GM18870 (cell line): ENCODE measurements at regions not wholly inside any gene's neighbourhood (a gene's known extent, or its start where the extent isn't known, plus 50 kb on each side); places are given as distances from the start of the nearest gene placed in this dataset.

Source experiments
- ATAC-seq: cut with Tn5 transposase; IDR thresholded peaks from one replicate; pipeline ENCODE4 v1.9.1; 2021; ENCODE audit warnings: moderate library complexity; ENCODE audit not compliant: unreplicated experiment

DNA sequence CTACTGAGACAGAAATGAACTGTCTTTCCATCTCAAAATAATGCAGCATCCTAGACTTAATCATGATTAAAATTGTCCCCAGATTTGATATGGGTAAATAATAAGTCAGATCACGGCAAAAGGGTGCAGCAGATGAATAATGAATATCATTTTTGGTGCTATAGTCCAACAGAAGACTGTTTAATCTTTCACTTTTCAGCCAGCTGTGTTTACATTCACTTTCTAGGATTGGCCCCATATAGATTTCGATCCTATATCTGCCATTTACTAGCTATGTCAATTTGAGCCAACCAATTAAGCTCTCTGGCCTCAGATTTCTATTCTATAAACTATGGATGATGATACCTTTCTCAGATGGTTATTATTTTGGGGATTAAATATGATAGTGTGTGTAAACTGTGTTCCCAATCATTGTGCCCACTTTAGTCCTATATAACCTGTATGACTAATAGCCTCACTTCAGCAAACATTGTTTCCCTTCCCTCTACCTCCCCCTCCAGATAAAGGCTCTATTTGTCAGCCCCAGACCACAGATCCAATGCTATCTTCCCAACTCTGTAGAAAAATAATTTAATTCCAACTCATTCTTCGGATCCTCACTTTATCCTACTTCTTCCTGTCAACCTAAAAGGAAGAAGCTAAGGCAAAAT lies 53.6 kb upstream of the NT5E start:
- no peak for ATAC-seq

DNA sequence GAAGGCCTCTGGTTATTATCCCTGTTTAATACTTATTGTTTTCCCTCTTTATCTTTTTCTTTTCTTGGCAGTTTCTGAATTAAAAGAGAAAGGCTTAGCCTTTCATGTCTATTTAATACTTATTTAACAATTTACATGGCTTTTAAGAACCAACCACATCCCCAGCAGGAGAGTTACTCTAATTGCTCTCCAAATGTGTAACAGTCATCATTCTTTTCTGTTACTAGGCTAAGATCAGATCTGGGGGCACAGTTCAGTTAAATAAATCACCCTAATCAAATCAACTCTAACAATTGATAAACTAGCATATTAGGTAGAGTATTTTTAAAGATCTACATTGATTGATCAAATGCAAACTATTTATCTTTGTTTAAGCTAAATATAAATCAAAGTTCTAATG lies 54.1 kb upstream of the NT5E start:
- ATAC-seq, result no peak

DNA sequence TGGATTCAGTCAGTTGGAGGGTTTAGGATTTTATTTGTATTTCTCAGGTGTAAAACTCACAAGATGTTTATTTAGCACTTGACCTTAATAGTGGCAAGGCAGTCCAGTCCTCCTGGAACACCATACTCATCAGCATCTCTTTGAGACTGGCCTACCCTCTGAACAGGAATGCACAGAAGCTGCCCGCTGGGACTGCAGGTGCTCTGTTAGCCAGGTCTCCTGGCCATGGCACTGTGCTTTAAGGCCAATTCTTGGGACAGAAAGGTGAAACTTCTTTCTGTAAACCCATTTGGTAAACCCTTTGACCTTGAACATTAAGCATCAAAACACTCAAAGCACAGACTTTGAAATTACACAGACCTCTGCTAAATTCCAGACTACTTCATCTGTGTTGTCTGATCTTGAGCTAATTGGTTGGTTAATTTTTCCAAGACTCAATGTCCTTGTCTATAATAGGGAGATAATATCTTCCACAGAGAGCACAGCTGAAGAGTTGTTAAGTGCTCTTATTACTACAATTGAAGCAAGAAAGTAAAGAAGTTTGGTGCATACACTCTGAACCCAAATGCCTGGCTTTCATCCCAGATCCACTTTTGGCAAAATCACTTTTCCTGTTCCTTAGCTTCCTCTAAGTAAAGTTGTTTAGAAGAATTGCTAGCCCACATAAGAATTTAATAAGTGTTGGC lies 54.9 kb upstream of the NT5E start:
- ATAC-seq, result no peak

DNA sequence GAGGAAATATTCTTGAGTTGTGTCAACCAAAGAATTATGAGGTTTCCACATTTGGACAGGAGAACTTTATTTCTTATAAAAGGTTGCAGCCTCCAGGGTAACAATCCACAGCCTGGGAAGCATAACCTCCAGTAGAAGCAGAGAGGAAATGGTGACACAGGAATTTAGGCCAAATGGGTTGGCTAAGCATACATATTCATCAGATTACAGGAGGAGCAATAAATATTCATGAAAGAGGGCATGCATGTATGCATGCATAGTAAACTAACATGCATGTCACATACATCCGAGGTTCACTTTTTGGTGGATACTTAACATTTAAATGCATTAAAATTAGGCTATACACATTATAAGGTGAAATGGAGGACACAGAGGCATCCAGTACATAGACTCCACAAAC lies 55.7 kb upstream of the NT5E start:
- ATAC-seq, result no peak

DNA sequence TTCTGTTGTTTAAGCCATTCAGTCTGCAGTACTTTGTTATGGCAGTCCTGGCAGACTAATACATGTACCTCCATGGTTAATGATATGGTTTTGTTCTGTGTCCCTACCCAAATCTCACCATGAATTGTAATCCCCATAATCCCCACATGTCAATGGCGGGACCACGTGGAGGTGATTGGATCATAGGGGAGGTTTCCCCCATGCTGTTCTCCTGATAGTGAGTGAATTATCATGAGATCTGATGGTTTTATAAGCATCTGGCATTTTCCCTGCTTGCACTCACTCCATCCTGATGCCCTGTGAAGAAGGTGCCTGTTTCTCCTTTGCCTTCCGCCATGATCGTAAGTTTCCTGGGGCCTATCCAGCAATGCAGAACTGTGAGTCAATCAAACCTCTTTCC lies 57.5 kb upstream of the NT5E start:
- no peak for ATAC-seq

DNA sequence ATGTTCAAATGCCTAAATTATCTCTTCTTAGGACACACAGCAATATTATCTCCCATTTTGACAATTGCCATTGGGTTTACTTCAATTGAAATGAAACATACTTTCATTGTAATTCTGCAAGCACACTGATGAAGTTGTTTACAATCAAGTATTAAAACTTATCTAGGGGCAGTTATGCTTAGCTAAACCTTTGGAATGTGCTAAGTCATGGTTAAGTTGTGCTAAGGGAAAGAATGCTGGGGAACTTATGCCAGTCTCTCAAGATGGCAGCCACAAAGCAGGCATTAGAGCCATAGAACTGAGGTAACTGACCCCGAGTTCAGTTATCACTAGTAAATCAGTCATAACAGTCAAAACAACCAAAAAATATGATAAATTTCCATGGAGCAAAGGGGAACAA lies 59.1 kb upstream of the NT5E start:
- ATAC-seq, result no peak

DNA sequence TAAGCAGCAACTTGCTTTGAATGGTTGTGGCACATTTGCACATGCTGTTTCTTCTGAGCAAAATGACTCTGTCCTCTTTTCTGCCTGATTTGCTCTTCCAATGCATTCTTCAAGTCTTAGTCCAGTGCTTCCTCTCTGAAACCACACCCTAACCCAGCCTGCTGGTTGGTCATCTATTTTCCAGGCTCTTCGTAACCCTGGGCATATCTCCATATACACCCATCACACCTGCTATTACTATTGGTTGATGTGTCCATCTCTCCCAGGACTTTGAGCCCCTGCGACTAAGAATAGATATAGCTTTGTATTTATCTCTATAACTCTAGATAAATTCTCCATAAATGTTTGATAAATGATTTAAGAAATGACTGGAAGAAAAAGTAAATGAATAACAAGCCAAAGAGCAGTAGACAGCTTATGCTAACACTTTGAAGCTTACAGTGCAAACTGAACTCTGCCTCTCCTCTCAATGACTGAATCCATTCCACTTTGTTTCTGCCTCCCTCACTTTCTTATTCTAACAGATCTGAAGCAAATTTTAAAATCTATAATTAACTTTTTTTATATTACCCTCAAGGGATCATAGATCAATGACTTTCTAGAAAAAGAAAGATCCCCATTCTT lies 59.7 kb upstream of the NT5E start:
- no peak for ATAC-seq

DNA sequence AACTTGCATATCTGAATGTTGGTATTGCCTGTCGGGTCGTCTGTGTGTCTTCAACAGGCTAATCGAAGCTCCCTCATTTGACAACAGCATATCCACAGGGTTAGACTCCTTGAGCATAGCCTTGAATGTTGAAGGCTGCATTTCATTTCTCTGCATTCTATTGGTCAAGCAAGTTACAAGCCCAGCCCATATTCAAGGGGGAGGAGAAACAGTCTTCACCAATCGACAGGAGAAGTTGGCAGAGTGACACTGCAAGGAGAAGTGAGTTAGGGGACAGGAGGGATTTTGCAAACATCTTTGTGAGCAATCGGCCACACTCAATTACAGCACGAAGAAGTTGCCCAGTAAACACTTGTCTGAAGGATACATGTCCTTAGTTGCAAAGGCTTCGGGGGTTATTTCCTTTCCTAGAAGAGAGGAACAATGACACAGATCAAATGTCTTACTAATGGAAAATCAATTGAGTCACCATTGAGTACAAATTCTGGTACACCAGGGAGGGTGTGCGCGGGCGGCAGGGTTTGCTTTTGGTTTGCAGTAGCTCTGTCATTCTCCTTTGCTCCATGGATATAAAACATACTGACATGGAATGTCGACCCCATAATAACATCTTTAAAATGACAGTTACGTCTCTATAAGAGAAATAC lies 60.6 kb upstream of the NT5E start:
- no peak for ATAC-seq

DNA sequence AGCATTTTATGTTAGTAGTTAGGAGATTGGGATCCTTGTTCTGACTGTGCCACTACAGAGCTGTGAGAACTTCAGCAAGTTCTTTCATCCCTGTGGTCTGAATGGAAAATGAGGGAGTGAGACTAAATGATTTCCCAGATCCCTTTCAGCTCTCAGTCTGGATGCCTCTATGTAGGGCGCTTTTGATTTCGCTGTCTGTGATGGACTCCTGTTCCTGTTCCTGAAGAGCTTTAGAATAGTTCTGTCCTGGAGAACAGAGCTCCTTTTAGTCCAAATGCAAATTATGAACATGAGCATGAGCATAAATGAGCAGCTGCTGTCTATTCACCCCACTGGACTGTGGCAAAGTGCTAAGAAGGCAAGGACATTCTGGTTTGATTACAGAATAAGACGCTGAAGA lies 61.4 kb upstream of the NT5E start:
- no peak for ATAC-seq

DNA sequence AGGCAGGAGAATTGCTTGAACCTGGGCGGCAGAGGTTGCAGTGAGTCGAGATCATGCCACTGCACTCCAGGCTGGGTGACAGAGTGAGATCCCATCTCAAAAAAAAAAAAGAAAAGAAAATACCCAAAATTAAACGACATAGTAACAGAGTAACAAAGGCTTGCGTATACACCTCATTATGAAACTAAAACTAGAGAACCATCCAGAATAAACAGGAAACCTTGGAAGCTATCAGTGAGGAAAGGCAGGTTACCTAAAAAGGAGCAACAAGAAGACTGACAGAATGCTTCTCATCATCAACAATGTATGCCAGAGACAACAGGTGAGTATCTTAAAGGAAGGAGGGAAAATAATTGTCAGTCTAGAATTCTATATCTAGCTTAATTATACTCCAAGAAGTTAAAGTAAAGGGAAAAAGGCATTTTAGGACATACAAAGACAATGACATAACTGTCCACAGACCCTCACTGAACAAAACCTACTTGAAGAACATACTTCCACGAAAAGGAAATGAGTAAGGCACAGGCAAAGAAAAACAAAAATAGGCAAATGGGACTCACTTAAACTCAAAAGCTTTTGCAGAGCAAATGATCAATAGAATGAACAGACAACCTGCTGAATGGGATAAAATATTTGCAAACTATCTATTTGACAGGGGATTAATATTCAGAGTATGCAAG lies 64.1 kb upstream of the NT5E start:
- ATAC-seq, result no peak

DNA sequence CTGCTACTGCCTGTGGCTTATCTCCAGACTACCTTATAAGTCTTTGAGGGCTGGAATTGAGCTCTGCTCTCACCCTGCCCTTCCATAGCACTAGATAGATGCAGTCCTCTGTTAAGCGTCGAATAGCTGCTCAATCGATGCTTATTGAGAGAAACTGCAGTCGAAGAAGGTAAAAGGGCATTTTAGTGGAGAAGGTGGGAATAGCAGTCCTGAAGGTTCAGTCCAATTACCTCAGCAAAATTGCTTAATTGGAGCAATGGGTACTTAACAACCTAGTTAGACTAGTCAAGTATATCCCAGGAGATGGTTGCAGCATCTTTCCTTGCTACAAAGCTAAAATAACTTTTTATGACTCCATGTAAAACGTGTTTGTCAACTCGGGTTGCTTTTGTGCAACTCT lies 66.8 kb upstream of the NT5E start:
- ATAC-seq, result no peak

DNA sequence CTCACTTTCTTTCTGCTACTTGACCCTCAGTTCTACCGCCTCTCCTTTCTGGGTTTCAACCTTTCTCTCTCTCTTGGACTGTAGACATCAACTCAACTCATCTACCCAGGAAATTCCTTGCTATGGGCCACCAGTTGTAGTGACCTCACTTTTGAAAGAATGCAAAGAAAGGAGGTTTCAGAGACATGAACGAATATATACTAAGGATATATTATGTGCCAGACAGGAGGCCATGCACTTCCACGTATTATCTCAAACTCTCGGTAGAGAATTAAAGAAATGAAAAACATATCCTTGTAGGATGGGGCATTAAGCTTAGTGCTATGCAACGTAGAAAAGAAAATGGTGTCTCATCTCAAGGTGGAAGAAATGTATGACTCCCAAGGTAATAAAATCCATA lies 67.3 kb upstream of the NT5E start:
- no peak for ATAC-seq

DNA sequence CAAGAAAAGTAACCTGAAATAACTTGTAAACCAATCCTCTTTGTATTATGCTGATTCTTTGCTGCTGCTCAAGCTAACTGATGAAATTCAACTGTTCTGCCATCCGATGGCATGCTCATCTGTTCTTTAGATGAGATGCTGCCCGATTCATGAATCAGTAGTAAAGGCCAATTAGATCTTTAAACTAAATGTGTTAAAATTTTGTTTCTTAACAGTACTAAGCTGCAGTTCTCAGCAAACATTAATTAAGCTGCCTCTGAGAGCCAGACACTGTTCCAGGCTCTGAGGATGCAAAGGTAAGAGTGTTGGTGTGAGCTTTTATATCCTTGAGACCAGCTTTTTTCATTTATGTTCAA lies 77.0 kb upstream of the NT5E start:
- ATAC-seq, result no peak

DNA sequence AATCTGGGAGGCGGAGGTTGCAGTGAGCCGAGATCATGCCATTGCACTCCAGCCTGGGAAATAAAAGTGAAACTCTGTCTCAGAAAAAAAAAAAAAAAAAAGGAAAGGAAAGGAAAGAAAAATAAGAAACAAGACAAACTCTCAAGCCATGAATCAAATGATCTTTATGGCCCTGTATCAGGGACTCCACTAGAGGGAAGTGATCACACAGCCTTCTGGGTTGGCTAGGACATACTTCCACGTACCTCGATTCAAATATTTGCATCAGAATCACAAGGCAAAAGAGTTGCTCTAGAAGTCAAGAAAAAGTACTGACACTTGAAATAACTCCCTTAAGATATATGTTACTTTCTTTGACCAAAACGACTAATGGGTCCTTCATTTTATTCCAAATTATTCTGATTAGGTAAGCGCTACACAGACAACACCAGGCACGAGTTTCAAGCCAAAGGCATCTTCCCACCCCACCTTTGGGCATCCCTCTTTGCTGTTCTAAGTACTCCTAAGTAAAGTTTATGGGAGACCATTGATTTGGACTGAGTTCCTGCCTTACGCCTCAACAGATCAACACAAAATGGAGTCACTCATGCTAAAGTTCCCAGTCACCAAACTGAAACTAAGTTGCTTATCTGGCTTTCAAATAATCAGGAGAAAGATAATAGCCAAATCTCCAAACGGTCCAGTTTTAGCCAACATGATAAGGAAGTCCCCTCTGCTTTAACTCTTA lies 77.5 kb upstream of the NT5E start:
- ATAC-seq, result no peak

DNA sequence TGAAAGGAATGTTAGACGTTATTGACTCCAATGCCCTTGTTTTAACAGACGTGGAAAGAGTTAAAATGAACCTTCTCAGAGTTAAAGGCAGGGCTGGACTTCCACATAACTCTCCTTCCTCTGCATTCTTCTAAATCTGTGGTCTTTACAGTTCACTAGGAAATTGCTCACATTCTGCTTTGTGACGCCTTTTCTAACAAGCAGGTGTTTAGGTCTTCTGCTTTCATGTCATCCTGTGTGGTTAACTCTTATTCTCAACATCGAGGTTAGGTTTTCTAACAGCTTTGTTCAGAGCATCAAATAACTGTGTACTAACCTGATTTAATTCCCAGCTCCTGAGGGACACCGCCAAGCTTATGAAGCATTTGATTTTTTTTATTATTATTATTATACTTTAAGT lies 81.3 kb upstream of the NT5E start:
- no peak for ATAC-seq

DNA sequence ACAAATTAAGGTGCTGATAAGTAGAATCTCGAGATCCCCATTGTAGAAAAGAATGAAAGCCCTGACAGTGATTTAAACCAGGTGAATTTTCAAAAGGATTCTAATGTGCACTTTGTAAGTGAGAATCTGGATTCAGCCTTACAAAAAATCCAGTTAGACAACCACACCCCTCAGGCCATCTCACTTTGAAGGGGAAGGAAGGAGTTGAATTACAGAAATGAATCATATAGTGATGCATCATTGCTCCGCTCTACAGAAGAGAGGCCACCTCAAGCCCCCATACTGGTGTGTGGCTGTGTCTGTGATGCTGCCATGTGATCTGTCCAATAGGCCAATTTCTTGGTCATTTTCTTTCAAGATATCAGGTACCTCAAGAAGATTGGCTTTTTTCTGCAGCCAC lies 85.5 kb upstream of the NT5E start:
- ATAC-seq, result no peak

DNA sequence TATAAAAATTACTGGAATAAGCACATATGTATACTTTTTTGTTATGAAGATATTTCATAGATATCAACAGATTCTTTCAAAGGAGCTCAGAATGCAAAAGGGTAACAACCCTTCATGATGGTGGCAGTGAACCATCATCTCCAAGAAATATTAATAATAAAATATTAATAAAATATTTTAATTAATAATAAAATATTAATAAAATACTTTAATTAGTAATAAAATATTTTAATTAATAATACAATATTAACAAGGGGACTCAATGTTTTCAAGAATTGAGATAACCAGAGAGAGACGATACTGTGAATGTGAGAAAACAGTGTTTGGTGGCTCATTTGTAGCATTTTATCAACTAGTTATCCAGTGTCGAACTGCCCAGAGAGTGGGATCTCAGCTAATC lies 86.0 kb upstream of the NT5E start:
- no peak for ATAC-seq

DNA sequence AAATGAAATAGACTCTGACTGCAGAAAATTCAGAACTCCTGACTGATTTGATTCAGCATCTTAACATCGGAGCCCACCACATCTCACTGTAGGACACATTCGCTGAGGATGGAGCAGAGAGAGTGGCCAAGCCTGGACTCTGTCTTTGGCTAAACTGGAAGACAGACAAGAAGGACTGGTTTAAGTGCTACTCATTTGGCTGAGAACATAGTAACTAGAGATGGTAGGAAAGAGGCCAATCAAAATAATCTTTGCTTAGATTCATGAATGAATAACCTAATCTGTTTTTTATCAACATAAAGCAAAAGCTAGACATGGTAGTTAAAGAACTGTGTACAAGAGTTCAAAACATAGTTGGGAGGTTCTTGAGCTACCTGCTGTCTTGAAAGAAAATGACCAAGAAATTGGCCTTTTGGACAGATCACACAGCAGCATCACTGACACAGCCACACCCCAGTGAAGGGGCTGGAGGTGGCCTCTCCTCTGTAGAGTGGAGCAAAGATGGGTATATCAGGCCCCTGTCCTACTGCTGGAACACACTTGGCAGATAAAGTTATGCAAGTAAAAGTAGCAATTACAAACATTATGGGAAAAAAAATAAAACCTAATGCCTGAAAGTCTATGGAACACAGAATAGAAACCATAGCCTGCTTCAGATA lies 87.1 kb upstream of the NT5E start:
- ATAC-seq, result no peak

DNA sequence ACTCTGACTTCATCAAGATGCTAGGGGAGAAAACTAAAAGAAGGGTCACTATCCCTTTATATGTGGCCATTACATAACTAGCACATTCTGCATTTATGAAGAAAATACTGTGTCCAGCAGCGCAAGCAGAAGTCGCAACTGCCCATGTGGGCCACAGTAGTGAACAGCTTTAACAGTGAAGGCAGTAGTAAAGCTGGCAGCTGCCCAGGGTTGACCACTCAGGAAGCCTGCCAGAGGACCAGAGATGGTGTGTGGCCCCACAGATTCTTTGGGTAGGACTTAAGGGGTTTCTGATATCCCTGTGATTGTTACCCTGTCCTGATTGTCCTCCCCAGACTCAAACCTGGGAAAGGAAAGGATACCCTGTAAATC lies 88.3 kb upstream of the NT5E start:
- no peak for ATAC-seq

DNA sequence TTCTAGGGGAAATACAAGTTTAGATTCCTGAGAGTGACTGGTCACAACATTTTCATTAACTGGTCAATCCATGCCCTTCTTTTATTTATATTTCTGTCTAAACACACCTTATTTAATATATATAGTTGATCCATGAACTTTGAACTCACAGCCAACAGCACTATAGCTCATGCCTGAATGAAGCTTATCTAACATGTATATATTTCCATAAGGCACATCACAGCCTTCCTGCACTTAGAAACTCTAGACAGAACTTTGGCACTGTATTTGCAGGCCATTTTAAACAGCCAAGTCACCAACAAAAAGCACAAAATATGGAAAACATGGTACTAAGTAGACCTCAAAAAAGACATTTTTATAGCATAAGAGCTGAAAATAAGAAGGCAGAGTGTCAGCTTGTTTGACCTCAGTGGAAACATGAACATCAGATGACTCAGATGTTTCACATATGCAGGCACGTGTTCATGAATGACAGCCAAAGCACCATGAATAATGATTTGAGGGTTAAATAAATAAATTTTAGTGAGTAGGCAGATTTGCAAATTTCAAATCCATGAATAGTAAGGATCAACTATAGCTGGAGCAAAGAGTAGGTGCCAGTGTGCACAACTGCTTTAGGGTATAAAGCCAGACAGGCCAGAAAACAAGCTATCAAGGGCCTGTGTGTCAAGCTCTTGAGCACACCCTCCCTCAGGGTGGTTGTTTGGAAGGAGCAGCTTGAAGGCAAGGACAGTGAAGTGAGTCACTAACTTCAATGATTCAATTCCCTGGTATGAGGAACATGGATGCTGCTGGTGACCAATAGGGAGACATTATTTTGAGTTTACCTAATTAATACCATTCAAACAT lies 88.9 kb upstream of the NT5E start:
- no peak for ATAC-seq
